Lower leg skin (tissue), 3 donors: ENCODE measurements at regions not wholly inside any gene's neighbourhood (a gene's known extent, or its start where the extent isn't known, plus 50 kb on each side); places are given as distances from the start of the nearest gene placed in this dataset.

Source experiments
- CTCF ChIP-seq, 3 donors: fragments of 450-650 bp; IDR thresholded peaks; one replicate each; pipeline ENCODE4 v1.5.1; 2016; ENCODE audit warnings: antibody characterized with exemption in 3 of 3, mild to moderate bottlenecking in 3 of 3, moderate library complexity in 2 of 3
- POLR2A ChIP-seq, 2 donors: fragments of 450-650 bp; IDR thresholded peaks; one replicate each; pipeline ENCODE4 v1.6.1; 2016 to 2017; ENCODE audit warnings: antibody characterized with exemption in 2 of 2, mild to moderate bottlenecking in 1 of 2, moderate library complexity in 1 of 2

- TF ChIP-seq CTCF (IDR thresholded peaks at IDR 0.05) (no peak), POLR2A (IDR thresholded peaks at IDR 0.05) (no peak)
Observed at GRCh38 chr1:239170828-239171227, 215.5 kb upstream of the CHRM3 start.
